NCI-H510A treated with DMSO at 0.1 percent for 48 hours (cell line): ENCODE measurements at regions not wholly inside any gene's neighbourhood (a gene's known extent, or its start where the extent isn't known, plus 50 kb on each side); places are given as distances from the start of the nearest gene placed in this dataset.
"Not testable (repeated sequence)": the region's sequence is repeated elsewhere in the genome, so short reads cannot be mapped to it uniquely, and the experiment has no call there.

Experiments
- DNase-seq: peaks from one replicate; lab custom pipeline; 2025; lab: John Stamatoyannopoulos, UW

- DNase-seq, result no peak
Observed at GRCh38 chr4:12053966-12054365, 625.3 kb upstream of the HS3ST1 start.

GRCh38 chr4:12053556-12053955 is 624.9 kb upstream of the HS3ST1 start:
- DNase-seq, result no peak

- DNase-seq, result no peak
Observed at GRCh38 chr4:12050357-12050756, 621.7 kb upstream of the HS3ST1 start.

- DNase-seq, result no peak
Observed at GRCh38 chr4:12042818-12043217, 614.1 kb upstream of the HS3ST1 start.

- no peak for DNase-seq
Observed at GRCh38 chr4:12041828-12042227, 613.1 kb upstream of the HS3ST1 start.

- no peak for DNase-seq
Observed at GRCh38 chr4:12036450-12036849, 607.8 kb upstream of the HS3ST1 start.

- DNase-seq, result no peak
Observed at GRCh38 chr4:12028258-12028657, 599.6 kb upstream of the HS3ST1 start.

- DNase-seq, result no peak
Observed at GRCh38 chr4:12022409-12022808, 593.7 kb upstream of the HS3ST1 start.

- DNase-seq, result no peak
Observed at GRCh38 chr4:12016729-12017128, 588.0 kb upstream of the HS3ST1 start.

GRCh38 chr4:12005471-12005870 is 576.8 kb upstream of the HS3ST1 start:
- no peak for DNase-seq

- DNase-seq, result not testable (repeated sequence)
Observed at GRCh38 chr4:11996581-11996980, 567.9 kb upstream of the HS3ST1 start.

- no peak for DNase-seq
Observed at GRCh38 chr4:11976726-11977263, 548.1 kb upstream of the HS3ST1 start.

GRCh38 chr4:11973270-11973669 is 544.6 kb upstream of the HS3ST1 start:
- DNase-seq, result no peak

- DNase-seq, result no peak
Observed at GRCh38 chr4:11970754-11971153, 542.1 kb upstream of the HS3ST1 start.

GRCh38 chr4:11966782-11967181 is 538.1 kb upstream of the HS3ST1 start:
- no peak for DNase-seq

- peak; percentile 4 for DNase-seq
Observed at GRCh38 chr4:11954093-11954492, 525.4 kb upstream of the HS3ST1 start.

- no peak for DNase-seq
Observed at GRCh38 chr4:11949355-11949754, 520.7 kb upstream of the HS3ST1 start.

- DNase-seq, result not testable (repeated sequence)
Observed at GRCh38 chr4:11947629-11948028, 518.9 kb upstream of the HS3ST1 start.

GRCh38 chr4:11937941-11938340 is 509.2 kb upstream of the HS3ST1 start:
- no peak for DNase-seq

- DNase-seq, result no peak
Observed at GRCh38 chr4:11931266-11931820, 502.6 kb upstream of the HS3ST1 start.

- DNase-seq, result no peak
Observed at GRCh38 chr4:11929080-11929479, 500.4 kb upstream of the HS3ST1 start.

GRCh38 chr4:11919316-11919715 is 490.6 kb upstream of the HS3ST1 start:
- DNase-seq, result no peak

GRCh38 chr4:11914406-11914805 is 485.7 kb upstream of the HS3ST1 start:
- no peak for DNase-seq

- no peak for DNase-seq
Observed at GRCh38 chr4:11912886-11913285, 484.2 kb upstream of the HS3ST1 start.
